ENCODE measurements at regions not wholly inside any gene's neighbourhood (a gene's known extent, or its start where the extent isn't known, plus 50 kb on each side); places are given as distances from the start of the nearest gene placed in this dataset.

DNA sequence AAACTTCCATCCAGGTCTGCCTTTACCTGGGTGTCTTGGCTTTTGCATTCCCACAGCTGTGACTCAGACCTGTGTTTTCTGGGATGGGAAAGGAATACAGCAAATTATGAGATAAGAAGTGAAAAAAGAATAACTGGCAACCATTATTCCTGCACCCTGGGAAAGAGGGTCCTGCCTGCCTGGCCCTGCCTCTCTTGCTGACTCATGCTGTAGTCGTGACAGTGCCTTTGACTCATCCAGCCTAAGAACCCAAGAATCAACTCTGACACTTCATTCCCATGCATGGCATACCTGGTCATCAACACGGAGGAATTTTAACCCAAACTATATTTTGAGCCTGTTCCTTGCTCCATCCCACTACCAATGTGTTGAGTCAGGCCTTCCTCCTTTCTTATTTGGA lies 185.4 kb upstream of the SERP2 start:
- TF ChIP-seq, protein P1, sequence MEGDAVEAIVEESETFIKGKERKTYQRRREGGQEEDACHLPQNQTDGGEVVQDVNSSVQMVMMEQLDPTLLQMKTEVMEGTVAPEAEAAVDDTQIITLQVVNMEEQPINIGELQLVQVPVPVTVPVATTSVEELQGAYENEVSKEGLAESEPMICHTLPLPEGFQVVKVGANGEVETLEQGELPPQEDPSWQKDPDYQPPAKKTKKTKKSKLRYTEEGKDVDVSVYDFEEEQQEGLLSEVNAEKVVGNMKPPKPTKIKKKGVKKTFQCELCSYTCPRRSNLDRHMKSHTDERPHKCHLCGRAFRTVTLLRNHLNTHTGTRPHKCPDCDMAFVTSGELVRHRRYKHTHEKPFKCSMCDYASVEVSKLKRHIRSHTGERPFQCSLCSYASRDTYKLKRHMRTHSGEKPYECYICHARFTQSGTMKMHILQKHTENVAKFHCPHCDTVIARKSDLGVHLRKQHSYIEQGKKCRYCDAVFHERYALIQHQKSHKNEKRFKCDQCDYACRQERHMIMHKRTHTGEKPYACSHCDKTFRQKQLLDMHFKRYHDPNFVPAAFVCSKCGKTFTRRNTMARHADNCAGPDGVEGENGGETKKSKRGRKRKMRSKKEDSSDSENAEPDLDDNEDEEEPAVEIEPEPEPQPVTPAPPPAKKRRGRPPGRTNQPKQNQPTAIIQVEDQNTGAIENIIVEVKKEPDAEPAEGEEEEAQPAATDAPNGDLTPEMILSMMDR (IDR thresholded peaks at IDR 0.05), result no peak
- Histone ChIP-seq H3K27ac (no peak overlapping the region), H3K4me1 (peaks cover 0 to 3% (median 0%) of the 10 kb centered on the region in 3 donors), H3K9me3 (no peaks in the 10 kb centered on the region), H3K27me3 (no peaks in the 10 kb centered on the region), H3K36me3 (no peaks in the 10 kb centered on the region), H3K4me3 (no peak overlapping the region)
- ATAC-seq, result no peak
- intact Hi-C loops (cut with DNase I), result no loop called here
- DNase-seq, result no peak
- WGBS, 2 donors, result 64 to 89% methylated on average over 2 of the region's 2 CpGs
- no peak for FAIRE-seq

DNA sequence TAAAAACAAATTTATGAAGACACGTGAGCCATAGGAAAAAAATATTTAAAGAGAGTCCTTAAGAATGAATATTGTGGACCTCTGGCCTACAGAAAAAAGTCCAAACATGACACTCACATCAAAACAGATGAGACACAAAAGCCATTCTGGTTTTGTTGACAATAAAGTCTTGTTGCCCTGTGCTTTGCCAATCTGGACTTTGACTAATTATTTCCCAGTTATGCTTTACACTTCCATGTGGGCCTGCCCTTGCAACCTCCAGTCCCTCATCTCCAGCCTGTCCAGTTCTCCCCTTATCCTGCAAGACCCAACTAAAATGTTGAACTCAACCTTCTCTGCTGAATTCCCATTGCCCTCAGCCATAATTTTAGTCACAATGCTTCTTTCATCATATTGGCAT lies 184.5 kb upstream of the SERP2 start:
- DNase-seq (no peak), FAIRE-seq (no peak), ATAC-seq (no peak)
- Histone ChIP-seq H3K9me3 (no peaks in the 10 kb centered on the region), H3K27ac (no peak overlapping the region), H3K4me3 (no peak overlapping the region), H3K4me1 (peaks cover 0 to 3% (median 0%) of the 10 kb centered on the region in 3 donors), H3K36me3 (no peaks in the 10 kb centered on the region), H3K27me3 (no peaks in the 10 kb centered on the region)
- 61 to 80% methylated on average over 1 of the region's 1 CpG for WGBS, 2 donors
- intact Hi-C loops (cut with DNase I), result no loop called here
- TF ChIP-seq, protein P1 (IDR thresholded peaks at IDR 0.05), result no peak

DNA sequence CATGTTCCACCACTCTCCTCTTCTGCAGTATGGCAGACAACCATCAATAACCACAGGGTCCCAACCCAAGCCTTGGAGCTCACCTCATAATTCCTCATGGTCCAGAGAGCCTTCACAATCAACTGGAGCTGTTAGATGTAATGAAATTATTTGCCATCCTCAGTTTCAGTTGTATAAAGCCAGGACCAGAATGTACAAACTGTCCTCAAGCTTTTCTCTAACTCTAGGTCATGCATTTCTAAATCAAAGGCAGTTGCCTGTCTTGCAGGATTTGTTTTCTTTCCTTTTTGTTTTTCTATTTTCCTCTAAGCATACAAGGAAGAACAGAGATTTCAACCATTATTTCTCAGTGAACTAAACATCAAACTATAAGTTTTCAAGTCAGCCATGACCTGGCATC lies 182.5 kb upstream of the SERP2 start:
- TF ChIP-seq, protein P1 (IDR thresholded peaks at IDR 0.05), result no peak
- FAIRE-seq (no peak), DNase-seq (no peak), ATAC-seq (peak in 3 of 4 donors; percentile 6 to 12 (median 12))
- H3K27me3 ChIP-seq, result no peaks in the 10 kb centered on the region
- H3K9me3 ChIP-seq, result no peaks in the 10 kb centered on the region
- H3K36me3 ChIP-seq, result no peaks in the 10 kb centered on the region
- intact Hi-C loops (cut with DNase I), result loop anchor here in 1 of 3 donors (10.0 kb wide), 1 partner anchor 244 kb away; no protein-coding TSS in a partner anchor
- no peak overlapping the region for H3K27ac ChIP-seq
- H3K4me1 ChIP-seq, result peaks cover 0 to 3% (median 0%) of the 10 kb centered on the region in 3 donors
- H3K4me3 ChIP-seq, result no peak overlapping the region

DNA sequence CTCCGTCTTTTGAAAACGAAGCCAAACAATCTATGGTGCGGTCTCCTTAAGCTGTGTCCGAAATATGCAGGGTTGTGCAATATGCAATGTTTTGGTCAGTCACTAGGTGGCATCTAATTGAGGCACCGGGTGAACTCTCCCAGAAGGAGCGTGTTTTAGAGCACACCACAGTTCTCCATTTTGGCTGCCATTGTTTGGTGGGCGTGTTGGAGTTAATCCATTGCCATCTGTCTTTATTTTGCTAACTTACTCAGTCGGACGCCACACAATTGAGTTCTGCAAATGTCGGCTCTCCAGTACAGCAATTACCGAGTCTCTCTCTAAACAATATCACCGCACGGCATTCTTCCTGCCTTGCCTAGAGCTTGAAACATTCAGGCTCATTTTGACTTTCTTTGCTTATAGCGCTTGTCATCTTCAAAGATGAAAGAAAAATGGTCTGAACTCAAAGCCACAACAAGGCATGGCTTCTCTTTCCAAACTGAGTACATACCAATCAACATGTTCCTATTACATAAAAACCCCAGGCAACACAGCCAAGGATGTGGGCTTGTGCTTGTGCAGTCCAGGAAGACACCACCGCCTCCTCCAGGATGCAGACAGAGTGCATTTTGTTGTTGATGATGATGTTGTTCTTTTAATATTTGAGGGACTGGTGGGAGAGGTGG lies 182.0 kb upstream of the SERP2 start:
- Histone ChIP-seq H3K9me3 (no peaks in the 10 kb centered on the region), H3K27me3 (no peaks in the 10 kb centered on the region), H3K4me1 (peaks cover 0 to 3% (median 0%) of the 10 kb centered on the region in 3 donors), H3K4me3 (no peak overlapping the region), H3K36me3 (no peaks in the 10 kb centered on the region), H3K27ac (peak overlapping the region in 1 of 4 donors; percentile 22)
- TF ChIP-seq, protein P1 (IDR thresholded peaks at IDR 0.05), result peak; percentile 40 to 72 (median 56)
- 51 to 52% methylated on average over 15 of the region's 15 CpGs for WGBS, 2 donors
- no peak for FAIRE-seq
- ATAC-seq, result peak; percentile 96 to 99 (median 98)
- peak in 3 of 6 donors; percentile 40 to 67 (median 42) for DNase-seq
- intact Hi-C loops (cut with DNase I), result loop anchor here in 1 of 3 donors (10.0 kb wide), 1 partner anchor 243 kb away; no protein-coding TSS in a partner anchor

DNA sequence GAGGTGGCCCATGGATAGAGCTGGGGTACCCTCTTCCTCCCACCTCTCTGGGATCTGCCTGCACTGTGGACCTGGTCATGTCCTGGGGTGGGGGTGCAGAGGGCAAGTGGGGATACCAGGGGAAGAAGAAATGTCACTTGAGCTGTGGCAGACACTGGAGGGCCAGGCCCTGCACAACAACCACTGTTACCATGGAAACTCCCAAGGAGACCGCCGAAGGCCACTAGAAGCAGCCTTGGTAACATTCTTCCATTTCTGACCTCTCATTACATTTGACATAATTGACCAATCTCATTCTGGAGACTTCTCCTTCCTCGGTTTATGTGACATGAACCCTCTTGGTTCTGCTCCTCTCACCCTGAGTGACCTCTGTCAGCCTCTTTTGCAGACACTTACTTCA lies 179.9 kb upstream of the SERP2 start:
- no peak overlapping the region for H3K4me3 ChIP-seq

More for the DNA sequence above, 179.9 kb upstream of the SERP2 start:
- Histone ChIP-seq H3K9me3 (no peaks in the 10 kb centered on the region), H3K4me1 (peaks cover 0 to 3% (median 0%) of the 10 kb centered on the region in 3 donors), H3K27me3 (no peaks in the 10 kb centered on the region), H3K27ac (no peak overlapping the region), H3K36me3 (no peaks in the 10 kb centered on the region)
- WGBS, 2 donors, result 88 to 89% methylated on average over 3 of the region's 3 CpGs
- FAIRE-seq, result no peak
- ATAC-seq, result no peak
- TF ChIP-seq, protein P1 (IDR thresholded peaks at IDR 0.05), result no peak
- intact Hi-C loops (cut with DNase I), result loop anchor here in 1 of 3 donors (10.0 kb wide), 1 partner anchor 241 kb away; no protein-coding TSS in a partner anchor
- no peak for DNase-seq
